C1 segment of cervical spinal cord (tissue), 14 donors: ENCODE measurements at regions not wholly inside any gene's neighbourhood (a gene's known extent, or its start where the extent isn't known, plus 50 kb on each side); places are given as distances from the start of the nearest gene placed in this dataset.
A peak's percentile ranks its signal among the peaks of the same experiment; 100 is the strongest.
"Not testable (repeated sequence)": the region's sequence is repeated elsewhere in the genome, so short reads cannot be mapped to it uniquely, and the experiment has no call there.

Experiments
- DNase-seq, 14 donors: peaks; one replicate each; lab custom pipeline; 2025; lab: John Stamatoyannopoulos, UW

DNA sequence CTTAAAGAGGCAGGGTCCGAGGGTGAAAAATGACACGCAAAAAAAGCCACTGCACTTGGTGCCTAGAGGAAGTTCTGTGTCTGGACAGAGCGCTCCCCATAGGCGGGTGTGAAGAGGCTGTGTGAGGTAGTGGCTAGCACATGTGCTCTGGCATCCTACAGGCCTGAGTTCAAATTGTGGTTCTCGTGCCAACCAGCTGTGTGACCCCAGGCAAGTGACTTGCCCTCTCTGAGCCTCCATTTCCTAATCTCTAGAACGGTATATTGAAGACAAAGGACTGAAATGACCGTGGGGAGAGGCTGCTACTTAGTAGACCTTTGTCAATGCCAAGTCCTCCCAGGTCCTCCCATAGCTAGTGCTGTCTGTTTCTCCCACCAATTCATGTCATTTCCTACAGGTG, 79.1 kb upstream of the MYL10 start:
- no peak for DNase-seq

DNA sequence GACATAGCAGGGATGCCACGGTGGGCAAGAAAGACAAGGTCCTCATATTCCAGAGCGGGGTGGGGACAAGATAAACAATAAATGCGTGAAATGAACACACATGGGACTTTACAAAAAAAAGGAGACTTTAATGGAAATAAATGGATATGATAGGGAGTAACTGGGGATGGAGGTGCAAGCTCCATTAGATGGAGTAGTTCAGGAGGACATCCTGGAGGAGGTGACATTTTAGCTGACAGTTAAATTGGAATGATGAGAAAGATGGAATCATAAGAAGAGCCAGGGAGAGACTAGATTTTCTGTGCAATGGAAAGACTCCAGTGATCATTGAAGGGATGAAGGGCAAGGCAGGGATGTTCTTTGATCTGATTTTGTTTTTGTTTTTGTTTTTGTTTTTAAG, 83.6 kb upstream of the MYL10 start:
- no peak for DNase-seq

DNA sequence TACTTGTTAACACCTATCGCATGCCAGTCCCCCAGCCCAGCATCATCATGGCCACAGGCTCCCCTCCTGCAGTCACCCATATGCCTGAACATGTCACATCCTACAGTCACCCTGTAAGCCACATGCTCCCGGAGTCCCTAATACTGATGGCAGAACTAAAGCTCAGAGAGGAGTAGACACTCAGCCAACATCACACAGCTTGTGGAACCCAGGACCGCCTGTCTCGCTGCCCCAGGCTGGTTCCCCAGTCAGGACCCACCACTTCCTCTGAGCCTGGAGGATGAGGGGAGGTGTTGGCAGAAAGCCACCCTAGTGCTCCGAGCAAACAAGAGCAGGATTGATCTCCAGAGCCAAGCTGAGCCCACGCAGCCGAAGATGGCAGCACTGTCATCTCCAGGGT, 85.0 kb upstream of the MYL10 start:
- DNase-seq: no peak

DNA sequence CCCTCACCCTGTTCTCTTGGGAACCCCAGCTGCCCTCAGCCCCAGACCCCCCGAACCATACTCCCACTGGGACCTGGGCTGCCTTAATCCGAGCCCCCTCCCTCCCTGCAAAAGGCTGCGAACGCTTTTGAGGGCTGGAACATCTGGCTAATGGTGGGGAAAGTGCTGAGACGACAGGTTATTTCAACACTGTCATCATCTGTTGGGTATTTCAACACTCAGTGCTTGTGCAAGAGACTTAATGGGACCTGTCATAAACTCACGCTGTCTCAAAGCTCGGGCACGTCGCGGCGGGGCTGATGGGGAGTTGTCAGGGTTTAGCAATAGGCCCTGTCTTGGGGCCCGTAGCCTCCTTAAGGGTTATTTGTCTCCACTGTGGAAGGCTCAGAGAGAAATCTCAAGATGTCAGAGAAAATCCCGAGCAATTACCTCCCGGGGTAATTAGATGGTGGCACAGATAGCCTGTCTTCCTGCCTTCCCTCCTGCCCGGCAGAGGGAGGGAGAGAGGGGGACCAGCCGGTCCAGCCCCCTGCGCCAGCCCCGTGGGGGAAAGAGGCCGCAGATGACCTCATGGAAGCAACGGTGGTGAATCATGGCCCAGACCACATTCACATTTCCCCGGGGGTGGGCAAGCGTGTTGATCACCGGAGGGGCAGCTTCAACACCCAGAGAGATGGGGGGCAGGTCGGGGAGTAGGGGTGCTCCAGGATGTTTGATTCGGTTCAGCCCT, 88.7 kb upstream of the MYL10 start:
- DNase-seq: peak in 4 of 14 donors; percentile 15 to 71 (median 22)

DNA sequence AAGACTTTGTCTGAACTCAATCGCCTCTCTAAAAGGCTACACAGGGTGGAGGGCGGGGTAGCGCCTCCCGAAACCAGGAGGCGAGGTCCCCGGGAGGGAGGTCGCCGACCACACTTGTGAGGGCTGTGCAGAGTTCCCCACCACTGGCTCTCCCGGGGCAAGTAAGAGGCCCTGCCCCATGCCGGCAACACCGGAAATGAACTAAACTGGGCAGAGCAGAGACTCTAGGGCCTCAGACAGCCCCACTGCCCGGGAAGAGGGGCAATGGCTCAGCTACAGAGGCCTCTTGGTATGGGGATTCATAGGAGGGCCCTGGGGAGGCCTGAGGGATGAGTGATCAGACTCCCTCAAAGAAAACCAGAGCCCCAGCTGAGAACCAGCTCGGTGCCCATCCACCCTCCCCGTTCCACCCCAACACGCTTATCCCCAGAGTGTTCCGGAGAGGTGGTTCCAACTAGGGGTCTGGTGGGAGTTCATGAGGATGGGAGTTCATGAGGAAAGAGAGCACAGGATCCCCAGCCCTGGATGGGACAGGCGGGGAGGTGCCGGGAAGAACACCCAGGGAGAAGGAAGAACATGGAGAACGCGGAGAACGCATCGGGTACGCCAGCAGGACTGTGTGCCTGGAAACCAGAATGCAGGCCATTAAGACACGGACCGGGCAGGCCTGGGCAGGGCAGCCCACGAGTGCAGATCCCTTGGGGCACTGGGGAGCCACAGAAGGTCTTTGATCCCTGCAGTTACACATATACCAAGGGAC, 89.4 kb upstream of the MYL10 start:
- peak in 1 of 14 donors; percentile 46 for DNase-seq

DNA sequence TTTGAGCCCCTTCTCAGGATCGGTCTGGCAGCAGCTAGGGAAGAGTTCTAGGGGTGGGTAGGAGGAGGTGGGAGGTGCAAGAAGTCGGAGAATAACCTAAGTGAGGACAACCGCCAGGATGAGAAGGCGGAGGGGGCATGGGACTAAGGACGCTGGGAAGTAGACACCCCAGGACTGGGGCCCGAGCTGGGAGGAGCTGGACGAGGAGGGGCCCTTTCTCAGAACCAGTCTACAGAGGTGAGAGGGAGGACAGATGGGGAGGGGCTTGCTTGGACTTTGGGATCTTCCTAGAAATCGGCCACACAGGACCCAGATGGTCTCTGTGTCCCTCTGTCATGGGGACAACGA, 90.0 kb upstream of the MYL10 start:
- DNase-seq: no peak

DNA sequence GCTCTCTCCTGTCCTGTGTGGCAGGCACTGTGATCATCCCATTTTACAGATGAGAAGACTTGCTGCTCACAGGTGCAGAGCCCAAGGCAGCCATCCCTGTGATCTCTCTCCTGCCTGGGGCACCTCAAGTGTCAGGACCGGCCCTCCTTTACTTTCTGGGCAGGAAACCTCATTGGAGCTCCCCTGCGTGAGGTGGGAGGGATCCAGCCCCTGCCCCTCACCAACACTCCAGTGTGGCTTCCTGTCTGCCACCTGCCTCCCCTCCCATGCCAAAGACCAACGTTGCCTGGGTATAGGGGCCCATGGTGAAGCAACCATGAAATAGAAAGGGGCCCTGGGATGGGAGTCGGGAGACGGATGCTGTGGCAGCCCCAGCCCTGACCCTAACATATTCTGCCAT, 91.2 kb upstream of the MYL10 start:
- no peak for DNase-seq

DNA sequence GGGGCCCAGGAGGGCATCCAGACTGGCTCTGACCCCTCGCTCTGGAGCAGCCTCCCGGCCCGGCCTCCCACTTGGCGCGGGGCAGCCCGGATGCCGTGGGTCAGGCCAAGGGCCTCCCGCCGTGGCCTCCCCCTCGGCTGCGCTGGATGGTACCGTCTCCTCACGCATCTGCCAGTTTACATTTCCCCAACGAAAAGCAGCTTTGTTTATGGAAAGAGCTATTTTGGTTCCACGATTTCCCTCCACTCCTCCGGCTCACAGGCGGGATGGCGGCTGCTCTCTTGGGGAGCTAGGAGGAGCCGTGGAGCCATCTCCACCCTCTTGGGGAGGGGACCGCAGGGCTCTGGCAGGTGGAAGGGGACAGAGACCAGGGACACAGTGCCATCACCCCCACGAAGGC, 93.2 kb upstream of the MYL10 start:
- no peak for DNase-seq

DNA sequence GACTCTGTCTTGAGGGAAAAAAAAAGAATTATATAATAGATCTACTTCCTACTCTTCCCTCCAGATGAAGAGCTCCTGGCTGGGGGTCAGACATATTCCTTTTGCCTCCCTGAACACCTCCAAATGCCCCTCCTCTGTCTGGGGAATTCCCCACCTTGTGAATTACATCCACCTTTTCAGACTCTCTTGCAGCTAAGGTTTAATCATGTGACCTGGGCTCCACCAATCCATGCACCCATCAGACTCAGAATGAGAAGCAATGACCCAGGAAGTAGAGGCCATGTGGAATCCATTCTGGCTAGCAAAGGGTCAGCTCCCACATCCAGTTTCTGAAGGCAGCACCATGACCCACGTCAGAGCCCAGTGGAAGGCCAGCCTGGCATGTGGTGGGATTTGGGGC, 93.6 kb upstream of the CUX1 start:
- no peak for DNase-seq

DNA sequence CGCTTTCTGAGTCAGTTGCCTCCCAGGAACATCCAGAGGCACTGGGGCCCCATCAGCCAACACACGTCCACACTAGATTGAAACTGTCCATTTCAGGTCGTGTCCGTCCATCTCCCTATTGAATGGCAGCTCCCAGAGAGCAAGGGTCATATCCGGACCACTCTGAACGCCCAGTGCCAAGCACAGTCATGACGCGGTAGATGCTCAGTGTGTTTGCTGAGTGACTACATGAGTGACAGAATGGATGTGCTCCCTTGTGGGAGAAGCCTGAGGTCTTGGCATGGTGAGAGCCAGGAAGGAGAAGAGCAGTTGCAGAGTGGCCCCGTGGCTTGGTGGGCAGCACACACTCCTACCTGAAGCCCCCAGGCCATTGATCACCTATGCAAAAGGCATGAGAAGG, 92.5 kb upstream of the CUX1 start:
- no peak for DNase-seq

DNA sequence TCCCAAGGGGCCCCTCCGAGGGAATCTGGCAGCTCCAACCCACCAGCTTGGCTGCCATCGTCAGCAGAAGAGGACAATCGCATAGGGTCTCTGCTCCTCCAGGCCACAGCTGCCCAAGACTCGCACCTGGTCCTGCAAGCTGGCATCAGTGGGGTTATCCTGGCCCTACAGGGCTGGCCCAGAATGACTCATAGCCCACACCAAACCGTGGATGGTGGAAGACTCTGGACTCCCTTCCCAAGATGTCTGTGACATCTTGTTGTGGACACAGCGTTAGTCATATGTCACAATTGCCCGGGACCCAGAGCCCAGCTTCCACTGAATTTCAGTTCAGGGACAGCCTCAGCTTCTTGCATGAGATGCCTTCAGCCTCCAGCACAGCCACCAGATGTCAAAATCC, 91.5 kb upstream of the CUX1 start:
- DNase-seq: no peak

DNA sequence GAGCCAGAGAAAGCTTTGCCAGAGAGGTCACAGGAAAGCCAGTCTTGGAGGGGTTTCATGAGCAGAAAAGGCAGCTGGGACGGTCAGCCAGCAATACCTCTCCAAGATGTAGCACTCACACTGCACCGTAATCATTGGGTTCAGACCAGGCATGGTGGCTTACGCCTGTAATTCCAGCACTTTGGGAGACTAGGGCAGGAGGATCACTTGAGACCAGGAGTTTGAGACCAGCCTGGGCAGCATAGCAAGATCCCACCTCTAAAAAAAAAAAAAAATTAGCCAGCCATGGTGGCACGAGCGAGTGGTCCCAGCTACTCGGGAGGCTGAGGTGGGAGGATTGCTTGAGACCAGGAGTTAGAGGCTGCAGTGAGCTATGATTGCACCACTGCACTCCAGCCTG, 90.2 kb upstream of the CUX1 start:
- DNase-seq: no peak

DNA sequence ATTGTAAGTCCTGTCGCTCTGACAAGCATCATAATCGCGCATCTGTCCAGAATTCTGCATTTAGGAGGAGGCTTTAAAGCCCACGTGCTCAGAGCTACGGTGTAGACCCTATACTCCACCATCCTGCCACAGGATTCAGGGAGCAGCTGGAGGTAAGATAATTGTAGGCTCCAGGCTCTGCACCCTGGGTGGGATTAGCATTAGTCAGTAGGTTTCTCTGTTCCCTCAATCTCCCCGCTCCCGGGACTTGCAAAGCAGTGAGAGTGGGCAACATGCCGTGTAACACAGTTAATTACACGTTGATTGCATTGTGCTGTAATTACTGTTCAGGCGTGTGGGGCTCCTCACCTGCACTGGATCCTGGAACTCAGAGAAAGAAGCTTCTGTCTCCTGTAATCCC, 89.3 kb upstream of the CUX1 start:
- no peak for DNase-seq

DNA sequence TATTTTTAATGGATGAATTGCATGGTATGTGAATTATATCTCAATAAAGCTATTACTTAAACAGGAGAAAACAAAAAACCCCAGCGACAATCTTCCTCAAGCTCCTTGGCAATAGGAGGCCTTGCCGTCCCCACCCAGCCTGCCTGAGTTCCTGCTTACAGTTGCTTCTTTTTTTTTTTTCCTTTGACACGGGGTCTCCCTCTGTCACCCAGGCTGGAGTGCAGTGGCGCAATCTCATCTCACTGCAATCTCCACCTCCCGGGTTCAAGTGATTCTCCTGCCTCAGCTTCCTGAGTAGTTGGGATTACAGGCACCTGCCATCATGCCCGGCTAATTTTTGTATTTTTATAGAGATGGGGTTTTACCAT, 88.6 kb upstream of the CUX1 start:
- DNase-seq: not testable (repeated sequence)

DNA sequence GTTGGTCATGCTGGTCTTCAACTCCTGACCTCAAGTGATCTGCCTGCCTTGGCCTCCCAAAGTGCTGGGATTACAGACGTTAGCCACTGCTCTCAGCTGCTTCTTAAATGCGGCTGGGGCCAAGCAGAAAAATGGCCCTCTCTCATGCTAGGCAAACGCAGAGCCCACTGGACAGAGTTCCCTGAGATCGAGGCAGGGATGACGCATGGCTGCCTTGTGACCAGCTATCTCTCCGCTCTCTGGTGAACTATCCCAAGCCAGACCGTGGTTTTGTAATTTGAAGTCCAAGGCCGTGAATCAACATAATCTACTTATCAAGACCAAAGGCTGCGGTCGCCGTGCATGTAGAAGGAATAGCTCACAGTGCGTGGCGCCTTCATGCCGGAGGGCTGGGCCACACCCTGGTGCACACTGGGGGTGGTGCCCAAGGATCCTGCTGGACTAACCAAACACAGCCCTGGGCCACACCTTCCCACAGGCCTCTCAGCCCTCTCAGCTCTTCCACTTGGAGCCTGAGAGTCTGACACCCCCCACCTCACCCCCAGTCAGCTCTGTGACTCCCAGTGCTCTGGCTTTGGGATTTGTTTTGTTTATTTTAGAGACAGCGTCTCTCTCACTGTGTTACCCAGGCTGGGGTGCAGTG, 88.1 kb upstream of the CUX1 start:
- DNase-seq: no peak

DNA sequence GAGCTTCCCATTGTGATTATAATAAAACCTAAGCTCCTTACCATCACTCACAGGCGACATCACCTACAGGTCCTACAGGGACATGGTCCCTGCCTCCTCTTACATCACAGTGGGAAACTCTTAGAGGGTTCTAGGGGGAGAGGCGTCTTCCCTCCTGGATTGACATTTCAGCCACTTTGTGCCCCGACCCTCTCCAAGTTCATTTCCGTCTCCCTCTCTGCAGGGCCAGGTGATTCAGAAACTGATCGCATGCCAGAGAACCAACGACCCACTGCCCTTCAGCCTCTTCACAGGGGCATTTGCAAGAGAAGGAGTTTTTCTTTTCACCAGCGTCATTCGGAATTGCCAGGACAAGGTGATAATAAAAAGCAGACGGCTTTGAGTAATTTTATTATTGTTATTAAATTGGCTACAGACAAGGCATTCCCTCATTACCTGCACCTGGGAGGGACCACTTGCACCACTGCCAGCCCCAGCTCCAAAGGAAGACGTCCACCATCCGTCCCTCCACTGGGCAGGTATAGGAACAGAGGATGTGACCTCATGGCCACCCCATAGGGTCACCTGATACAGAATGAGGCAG, 85.8 kb upstream of the CUX1 start:
- DNase-seq: no peak

DNA sequence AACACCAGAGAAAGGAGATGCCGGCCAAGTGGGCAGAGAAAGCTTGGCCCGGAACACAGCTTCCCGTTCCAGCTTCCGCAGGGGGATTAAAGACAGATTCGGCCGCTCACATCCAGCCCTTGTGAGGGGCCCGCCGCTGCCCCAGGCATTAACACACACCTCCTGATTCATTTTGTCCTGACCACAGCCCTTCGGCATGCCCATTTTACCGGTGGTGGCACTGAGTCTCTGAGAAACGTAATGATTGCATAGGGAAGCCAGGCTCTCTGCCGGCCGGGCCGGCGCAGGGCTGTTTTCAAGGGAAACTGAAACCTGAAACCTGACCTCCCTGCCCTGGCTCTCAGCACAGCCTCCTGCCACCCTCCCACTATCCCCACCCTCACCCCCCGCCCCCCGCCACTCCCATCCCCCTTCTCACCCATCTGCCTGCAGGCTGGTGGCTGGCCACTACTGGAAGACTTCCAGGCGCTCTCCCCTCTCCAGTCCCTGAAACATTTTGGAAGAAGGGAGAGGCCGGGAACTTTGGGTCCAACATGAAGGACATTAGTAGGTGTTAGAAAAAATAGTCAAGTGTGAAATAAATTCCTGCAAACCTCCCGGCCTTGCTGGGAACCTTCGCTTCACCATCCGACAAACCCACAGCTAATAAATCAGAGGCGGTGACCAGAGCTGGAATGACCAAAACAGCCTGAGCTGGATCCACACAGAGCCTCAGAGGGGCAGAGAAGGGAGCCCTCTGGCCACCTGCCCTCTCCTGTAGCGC, 83.5 kb upstream of the CUX1 start:
- DNase-seq: peak in 7 of 14 donors; percentile 5 to 48 (median 16)

DNA sequence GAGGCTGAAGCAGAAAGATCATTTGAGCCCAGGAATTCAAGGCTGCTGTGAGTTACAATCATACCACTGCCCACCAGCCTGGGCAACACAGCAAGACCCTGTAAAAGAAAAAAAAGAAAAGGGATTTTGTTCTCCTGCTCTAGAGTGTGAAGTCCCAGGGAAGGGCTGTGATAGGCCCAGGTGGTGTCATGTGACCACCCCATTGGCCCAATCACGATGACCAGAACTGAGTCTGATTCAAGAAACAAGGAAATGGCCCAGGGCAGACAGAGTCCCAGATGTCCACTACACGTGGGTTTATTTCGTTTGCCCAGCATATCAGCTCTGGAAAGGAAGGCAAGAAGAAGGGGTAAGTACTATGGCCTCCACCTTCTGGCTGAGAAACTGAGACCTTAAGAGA, 81.3 kb upstream of the CUX1 start:
- no peak for DNase-seq

DNA sequence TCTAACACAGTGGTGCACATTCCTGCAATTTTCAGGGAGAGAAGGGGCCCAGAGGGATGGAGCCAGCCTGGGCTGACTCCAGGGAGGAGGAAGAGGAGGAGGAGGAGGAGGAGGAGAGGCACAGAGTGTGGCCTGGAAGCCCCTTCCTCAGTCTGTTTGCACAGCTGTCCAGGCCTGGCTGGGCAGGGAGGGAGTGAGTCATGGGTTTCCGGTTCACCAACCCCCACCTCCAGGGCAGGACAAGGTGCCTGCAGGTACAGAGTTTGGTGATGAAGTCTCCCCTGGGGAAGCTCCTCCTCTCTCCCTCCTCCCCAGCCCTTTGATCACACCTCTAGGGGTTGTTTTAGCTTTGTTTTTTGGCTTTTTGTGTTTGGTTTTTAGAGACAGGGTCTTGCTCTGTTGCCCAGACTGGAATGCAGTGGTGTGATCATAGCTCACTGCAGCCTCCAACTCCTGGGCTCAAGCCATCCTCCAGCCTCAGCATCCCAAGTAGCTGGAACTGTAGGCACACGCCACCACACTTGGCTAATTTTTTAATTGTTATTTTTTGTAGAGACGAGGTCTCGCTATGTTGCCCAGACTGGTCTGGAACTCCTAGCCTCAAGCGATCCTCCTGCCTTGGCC, 77.5 kb upstream of the CUX1 start:
- no peak for DNase-seq

DNA sequence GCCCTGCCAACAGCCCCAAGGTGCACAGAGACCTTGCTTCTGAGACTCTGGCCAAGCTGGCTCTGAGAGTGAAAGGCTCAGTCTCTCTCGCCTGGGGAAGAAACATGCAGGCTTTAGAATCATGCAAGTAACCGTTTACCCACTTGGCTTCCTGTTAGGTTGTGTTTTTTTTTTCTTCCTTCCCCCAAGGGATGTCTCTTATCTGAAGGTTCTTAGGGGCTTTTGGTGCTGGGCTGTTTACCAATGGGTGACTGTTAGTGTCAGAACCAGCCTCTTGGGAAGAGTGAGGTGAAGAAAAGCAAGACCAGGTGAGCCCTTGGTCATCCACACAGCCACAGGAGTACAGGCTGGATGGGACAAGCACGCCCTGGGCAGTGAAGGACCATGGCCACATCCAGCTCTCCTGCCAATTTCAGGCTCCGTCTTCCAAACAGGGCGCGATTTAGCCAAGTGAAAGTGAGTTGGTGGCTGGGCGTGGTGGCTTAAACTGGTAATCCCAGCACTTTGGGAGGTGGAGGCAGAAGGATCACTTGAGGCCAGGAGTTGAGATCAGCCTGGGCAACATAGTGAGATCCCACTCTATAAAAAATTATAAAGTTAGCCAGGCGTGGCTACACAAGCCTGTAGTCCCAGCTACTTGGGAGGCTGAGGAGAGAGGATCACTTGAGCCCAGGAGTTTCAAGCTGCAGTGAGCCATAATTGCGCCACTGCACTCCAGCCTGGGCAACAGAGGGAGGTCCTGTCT, 76.3 kb upstream of the CUX1 start:
- DNase-seq: no peak
